K562 (cell line): ENCODE measurements at regions not wholly inside any gene's neighbourhood (a gene's known extent, or its start where the extent isn't known, plus 50 kb on each side); places are given as distances from the start of the nearest gene placed in this dataset.

Experiments
- ADNP ChIP-seq: fragments of 200-800 bp; sonication (Bioruptor generic); IDR thresholded peaks from 2 replicates; pipeline ENCODE4 v1.6.1; 2016; ENCODE audit warnings: missing genetic modification characterization, missing compliant biosample characterization
- ARID1B ChIP-seq: fragments of 450-650 bp; IDR thresholded peaks from 2 replicates; pipeline ENCODE4 v1.6.1; 2016; ENCODE audit warnings: antibody characterized with exemption, mild to moderate bottlenecking, inconsistent platforms
- DNMT1 ChIP-seq: fragments of 450-650 bp; IDR thresholded peaks from 2 replicates; pipeline ENCODE4 v1.6.1; 2016; ENCODE audit warnings: antibody characterized with exemption, mild to moderate bottlenecking
- ELF4 ChIP-seq: fragments of 450-650 bp; formaldehyde crosslinking; IDR thresholded peaks from 2 replicates; pipeline ENCODE4 v1.4.0; 2022; ENCODE audit warnings: missing genetic modification characterization
- NBN ChIP-seq: fragments of 450-650 bp; IDR thresholded peaks from 2 replicates; pipeline ENCODE4 v1.6.1; 2016; ENCODE audit warnings: low read depth, mild to moderate bottlenecking
- NR2C1 ChIP-seq, 2 experiments: fragments of 450-650 bp; IDR thresholded peaks; 2 replicates each; pipeline ENCODE4 v1.6.1; 2017; ENCODE audit warnings: mild to moderate bottlenecking in 2 of 2, antibody characterized with exemption in 1 of 2, inconsistent platforms in 1 of 2, missing compliant biosample characterization in 1 of 2, missing genetic modification characterization in 1 of 2
- RBBP5 ChIP-seq: fragments of 200-600 bp; sonication (generic); IDR thresholded peaks from 2 replicates; pipeline ENCODE4 v1.6.1; 2012; ENCODE audit warnings: borderline replicate concordance, mild to moderate bottlenecking, low read length, control low read depth, inconsistent platforms; ENCODE audit not compliant: insufficient read depth, poor library complexity, severe bottlenecking
- SMARCE1 ChIP-seq: fragments of 450-650 bp; IDR thresholded peaks from 2 replicates; pipeline ENCODE4 v1.7.1; 2016; ENCODE audit warnings: mild to moderate bottlenecking
- ZC3H8 ChIP-seq: fragments of 450-650 bp; IDR thresholded peaks from 2 replicates; pipeline ENCODE4 v1.6.1; 2017
- ZNF212 ChIP-seq: fragments of 450-650 bp; formaldehyde crosslinking; IDR thresholded peaks from 2 replicates; pipeline ENCODE4 v1.4.0; 2020; ENCODE audit warnings: mild to moderate bottlenecking
- TF ChIP-seq, protein P1 (sequence below): fragments of 450-650 bp; IDR thresholded peaks from 2 replicates; pipeline ENCODE4 v1.6.1; 2016
- TF ChIP-seq, protein P2 (sequence below): fragments of 250-450 bp; sonication (Bioruptor Pico); IDR thresholded peaks from 2 replicates; pipeline ENCODE4 v1.4.0; 2020; ENCODE audit warnings: mild to moderate bottlenecking
- TF ChIP-seq, protein P3 (sequence below): fragments of 450-650 bp; formaldehyde crosslinking; IDR thresholded peaks from 2 replicates; pipeline ENCODE4 v1.4.0; 2020; ENCODE audit warnings: mild to moderate bottlenecking, mixed read lengths
- TF ChIP-seq, protein P4 (sequence below): fragments of 450-650 bp; IDR thresholded peaks from 2 replicates; pipeline ENCODE4 v1.6.1; 2018; ENCODE audit not compliant: partially characterized antibody
- TF ChIP-seq, protein P5 (sequence below): fragments of 450-650 bp; formaldehyde crosslinking; IDR thresholded peaks from 2 replicates; pipeline ENCODE4 v1.4.0; 2022; ENCODE audit warnings: missing genetic modification characterization

DNA sequence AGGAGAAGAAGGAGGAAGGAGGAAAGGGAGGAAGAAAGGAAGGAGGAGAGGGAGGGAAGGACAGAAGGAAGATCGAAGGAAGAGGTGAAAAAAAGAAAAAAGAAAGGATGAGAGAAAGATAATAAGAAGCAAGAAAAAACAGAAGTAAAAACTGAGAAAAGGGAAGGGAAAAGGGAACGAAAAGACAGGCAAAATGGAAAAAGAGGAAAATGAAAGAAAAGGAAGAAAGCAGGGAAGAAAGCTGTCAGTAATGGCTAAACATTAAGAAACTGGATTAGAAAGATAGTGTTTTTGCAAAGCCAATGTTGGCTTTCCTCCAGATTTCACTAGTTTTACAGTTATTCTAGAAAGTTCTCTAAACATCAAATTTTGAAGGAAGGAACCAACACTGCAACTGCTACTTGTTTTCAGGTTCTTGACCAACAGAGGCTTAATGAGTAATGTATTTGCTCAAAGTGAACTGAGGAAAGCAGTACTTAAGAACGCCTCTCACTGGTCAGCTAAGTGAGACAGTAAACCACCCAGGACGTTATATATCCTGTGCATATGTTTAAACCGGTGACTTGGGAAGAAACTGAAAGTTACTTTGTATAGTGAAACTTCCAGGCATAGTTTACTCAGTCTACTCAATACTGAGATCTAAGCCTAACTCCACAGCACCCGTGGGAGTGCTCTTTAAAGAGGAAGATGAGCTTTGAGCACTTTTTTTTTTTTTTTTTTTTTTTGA lies 286.2 kb upstream of the TRIB2 start (continued):
- TF ChIP-seq, protein P1, sequence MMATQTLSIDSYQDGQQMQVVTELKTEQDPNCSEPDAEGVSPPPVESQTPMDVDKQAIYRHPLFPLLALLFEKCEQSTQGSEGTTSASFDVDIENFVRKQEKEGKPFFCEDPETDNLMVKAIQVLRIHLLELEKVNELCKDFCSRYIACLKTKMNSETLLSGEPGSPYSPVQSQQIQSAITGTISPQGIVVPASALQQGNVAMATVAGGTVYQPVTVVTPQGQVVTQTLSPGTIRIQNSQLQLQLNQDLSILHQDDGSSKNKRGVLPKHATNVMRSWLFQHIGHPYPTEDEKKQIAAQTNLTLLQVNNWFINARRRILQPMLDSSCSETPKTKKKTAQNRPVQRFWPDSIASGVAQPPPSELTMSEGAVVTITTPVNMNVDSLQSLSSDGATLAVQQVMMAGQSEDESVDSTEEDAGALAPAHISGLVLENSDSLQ: peak; percentile 26; the same call in 1 of the 2 replicates
- TF ChIP-seq ZC3H8 (0 out of 2 replicates have a peak, but pooled peaks have one; percentile 25), NBN (0 out of 2 replicates have a peak, but pooled peaks have one; percentile 34), NR2C1 (IDR thresholded peaks at IDR 0.05) (no peak; the same call in 1 of the 2 replicates), NR2C1 (tag; IDR thresholded peaks at IDR 0.05) (no peak), DNMT1 (no peak), ZNF212 (CRISPR knock-in tag) (no peak), ELF4 (CRISPR knock-in tag) (peak; percentile 89; the same call in 1 of the 2 replicates), RBBP5 (no peak), SMARCE1 (peak; percentile 57; the same call in 1 of the 2 replicates), ADNP (0 out of 2 replicates have a peak, but pooled peaks have one; percentile 37), ARID1B (peak; percentile 35)
- TF ChIP-seq, protein P2, sequence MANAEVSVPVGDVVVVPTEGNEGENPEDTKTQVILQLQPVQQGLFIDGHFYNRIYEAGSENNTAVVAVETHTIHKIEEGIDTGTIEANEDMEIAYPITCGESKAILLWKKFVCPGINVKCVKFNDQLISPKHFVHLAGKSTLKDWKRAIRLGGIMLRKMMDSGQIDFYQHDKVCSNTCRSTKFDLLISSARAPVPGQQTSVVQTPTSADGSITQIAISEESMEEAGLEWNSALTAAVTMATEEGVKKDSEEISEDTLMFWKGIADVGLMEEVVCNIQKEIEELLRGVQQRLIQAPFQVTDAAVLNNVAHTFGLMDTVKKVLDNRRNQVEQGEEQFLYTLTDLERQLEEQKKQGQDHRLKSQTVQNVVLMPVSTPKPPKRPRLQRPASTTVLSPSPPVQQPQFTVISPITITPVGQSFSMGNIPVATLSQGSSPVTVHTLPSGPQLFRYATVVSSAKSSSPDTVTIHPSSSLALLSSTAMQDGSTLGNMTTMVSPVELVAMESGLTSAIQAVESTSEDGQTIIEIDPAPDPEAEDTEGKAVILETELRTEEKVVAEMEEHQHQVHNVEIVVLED (CRISPR knock-in tag): no peak
- TF ChIP-seq, protein P3, sequence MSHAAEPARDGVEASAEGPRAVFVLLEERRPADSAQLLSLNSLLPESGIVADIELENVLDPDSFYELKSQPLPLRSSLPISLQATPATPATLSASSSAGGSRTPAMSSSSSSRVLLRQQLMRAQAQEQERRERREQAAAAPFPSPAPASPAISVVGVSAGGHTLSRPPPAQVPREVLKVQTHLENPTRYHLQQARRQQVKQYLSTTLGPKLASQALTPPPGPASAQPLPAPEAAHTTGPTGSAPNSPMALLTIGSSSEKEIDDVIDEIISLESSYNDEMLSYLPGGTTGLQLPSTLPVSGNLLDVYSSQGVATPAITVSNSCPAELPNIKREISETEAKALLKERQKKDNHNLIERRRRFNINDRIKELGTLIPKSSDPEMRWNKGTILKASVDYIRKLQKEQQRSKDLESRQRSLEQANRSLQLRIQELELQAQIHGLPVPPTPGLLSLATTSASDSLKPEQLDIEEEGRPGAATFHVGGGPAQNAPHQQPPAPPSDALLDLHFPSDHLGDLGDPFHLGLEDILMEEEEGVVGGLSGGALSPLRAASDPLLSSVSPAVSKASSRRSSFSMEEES (CRISPR knock-in tag): no peak
- TF ChIP-seq, protein P4, sequence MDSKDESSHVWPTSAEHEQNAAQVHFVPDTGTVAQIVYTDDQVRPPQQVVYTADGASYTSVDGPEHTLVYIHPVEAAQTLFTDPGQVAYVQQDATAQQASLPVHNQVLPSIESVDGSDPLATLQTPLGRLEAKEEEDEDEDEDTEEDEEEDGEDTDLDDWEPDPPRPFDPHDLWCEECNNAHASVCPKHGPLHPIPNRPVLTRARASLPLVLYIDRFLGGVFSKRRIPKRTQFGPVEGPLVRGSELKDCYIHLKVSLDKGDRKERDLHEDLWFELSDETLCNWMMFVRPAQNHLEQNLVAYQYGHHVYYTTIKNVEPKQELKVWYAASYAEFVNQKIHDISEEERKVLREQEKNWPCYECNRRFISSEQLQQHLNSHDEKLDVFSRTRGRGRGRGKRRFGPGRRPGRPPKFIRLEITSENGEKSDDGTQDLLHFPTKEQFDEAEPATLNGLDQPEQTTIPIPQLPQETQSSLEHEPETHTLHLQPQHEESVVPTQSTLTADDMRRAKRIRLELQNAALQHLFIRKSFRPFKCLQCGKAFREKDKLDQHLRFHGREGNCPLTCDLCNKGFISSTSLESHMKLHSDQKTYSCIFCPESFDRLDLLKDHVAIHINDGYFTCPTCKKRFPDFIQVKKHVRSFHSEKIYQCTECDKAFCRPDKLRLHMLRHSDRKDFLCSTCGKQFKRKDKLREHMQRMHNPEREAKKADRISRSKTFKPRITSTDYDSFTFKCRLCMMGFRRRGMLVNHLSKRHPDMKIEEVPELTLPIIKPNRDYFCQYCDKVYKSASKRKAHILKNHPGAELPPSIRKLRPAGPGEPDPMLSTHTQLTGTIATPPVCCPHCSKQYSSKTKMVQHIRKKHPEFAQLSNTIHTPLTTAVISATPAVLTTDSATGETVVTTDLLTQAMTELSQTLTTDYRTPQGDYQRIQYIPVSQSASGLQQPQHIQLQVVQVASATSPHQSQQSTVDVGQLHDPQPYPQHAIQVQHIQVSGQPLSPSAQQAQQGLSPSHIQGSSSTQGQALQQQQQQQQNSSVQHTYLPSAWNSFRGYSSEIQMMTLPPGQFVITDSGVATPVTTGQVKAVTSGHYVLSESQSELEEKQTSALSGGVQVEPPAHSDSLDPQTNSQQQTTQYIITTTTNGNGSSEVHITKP: peak; percentile 46
- TF ChIP-seq, protein P5, sequence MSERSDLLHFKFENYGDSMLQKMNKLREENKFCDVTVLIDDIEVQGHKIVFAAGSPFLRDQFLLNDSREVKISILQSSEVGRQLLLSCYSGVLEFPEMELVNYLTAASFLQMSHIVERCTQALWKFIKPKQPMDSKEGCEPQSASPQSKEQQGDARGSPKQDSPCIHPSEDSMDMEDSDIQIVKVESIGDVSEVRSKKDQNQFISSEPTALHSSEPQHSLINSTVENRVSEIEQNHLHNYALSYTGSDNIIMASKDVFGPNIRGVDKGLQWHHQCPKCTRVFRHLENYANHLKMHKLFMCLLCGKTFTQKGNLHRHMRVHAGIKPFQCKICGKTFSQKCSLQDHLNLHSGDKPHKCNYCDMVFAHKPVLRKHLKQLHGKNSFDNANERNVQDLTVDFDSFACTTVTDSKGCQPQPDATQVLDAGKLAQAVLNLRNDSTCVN (CRISPR knock-in tag): peak; percentile 96
